H1 (cell line): ENCODE measurements at regions not wholly inside any gene's neighbourhood (a gene's known extent, or its start where the extent isn't known, plus 50 kb on each side); places are given as distances from the start of the nearest gene placed in this dataset.

ENCODE experiments used
- ASH2L ChIP-seq: fragments of 200-600, 300-600 bp; sonication (generic); IDR thresholded peaks from one replicate; pipeline ENCODE4 v1.7.1; 2017; ENCODE audit warnings: low read length
- BRCA1 ChIP-seq: IDR thresholded peaks from 2 replicates; pipeline ENCODE4 v1.6.1; 2012; ENCODE audit warnings: low read depth, low read length, improper control_type of control experiment
- KDM4A ChIP-seq: IDR thresholded peaks from one replicate; pipeline ENCODE4 v1.7.1; 2012; ENCODE audit warnings: low read depth, mild to moderate bottlenecking, moderate library complexity, low read length, inconsistent platforms; ENCODE audit not compliant: severe bottlenecking
- PHF8 ChIP-seq: fragments of 200-600 bp; sonication (generic); conservative IDR thresholded peaks from 2 replicates; pipeline ENCODE4 v1.7.1; 2012; ENCODE audit warnings: low read depth, mild to moderate bottlenecking, inconsistent platforms, low read length, moderate library complexity
- POLR2AphosphoS5 ChIP-seq: IDR thresholded peaks from 2 replicates; pipeline ENCODE4 v1.6.1; 2011; ENCODE audit warnings: low read depth, low read length
- RAD21 ChIP-seq, 2 experiments: IDR thresholded peaks in 1 of 2; conservative IDR thresholded peaks in 1 of 2; 2 replicates each; pipeline ENCODE4 v1.6.1; 2011; ENCODE audit warnings: low read depth in 2 of 2, low read length in 2 of 2, improper control_type of control experiment in 1 of 2, inconsistent platforms in 1 of 2, mild to moderate bottlenecking in 1 of 2, moderate library complexity in 1 of 2
- TAF7 ChIP-seq: optimal IDR thresholded peaks from 2 replicates; pipeline ENCODE3; 2011; ENCODE audit warnings: low read depth, mild to moderate bottlenecking, inconsistent platforms, low read length, moderate library complexity, borderline replicate concordance
- TF ChIP-seq, protein P1 (sequence below): fragments of 300-600 bp; sonication (generic); IDR thresholded peaks from 2 replicates; pipeline ENCODE4 v1.7.1; 2012; ENCODE audit warnings: low read length, moderate library complexity, mild to moderate bottlenecking, inconsistent platforms; ENCODE audit not compliant: insufficient replicate concordance
- TF ChIP-seq, protein P2 (sequence below): IDR thresholded peaks from 2 replicates; pipeline ENCODE4 v1.6.1; 2011; ENCODE audit warnings: low read depth, mild to moderate bottlenecking, low read length; ENCODE audit not compliant: insufficient read depth

DNA sequence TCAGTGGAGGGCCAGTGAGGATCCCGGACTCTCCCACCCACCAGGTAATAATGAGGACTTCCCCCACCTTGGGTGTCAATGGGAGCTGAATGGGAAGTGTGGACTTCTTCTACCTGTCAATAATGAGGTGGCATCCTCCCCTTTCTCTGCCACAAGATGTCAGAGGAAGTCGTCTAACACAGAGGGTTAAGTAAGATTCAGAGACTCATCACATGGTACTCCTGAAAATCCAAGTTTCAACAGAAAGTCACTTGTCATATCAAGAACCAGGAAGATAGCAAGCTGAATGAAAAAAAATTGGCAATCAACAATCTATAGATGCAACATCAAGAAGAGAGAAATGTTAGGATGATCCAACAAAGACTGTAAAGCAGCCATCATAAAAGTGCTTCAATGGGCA, 150.9 kb upstream of the SVIL start (continued):
- TF ChIP-seq, protein P1, sequence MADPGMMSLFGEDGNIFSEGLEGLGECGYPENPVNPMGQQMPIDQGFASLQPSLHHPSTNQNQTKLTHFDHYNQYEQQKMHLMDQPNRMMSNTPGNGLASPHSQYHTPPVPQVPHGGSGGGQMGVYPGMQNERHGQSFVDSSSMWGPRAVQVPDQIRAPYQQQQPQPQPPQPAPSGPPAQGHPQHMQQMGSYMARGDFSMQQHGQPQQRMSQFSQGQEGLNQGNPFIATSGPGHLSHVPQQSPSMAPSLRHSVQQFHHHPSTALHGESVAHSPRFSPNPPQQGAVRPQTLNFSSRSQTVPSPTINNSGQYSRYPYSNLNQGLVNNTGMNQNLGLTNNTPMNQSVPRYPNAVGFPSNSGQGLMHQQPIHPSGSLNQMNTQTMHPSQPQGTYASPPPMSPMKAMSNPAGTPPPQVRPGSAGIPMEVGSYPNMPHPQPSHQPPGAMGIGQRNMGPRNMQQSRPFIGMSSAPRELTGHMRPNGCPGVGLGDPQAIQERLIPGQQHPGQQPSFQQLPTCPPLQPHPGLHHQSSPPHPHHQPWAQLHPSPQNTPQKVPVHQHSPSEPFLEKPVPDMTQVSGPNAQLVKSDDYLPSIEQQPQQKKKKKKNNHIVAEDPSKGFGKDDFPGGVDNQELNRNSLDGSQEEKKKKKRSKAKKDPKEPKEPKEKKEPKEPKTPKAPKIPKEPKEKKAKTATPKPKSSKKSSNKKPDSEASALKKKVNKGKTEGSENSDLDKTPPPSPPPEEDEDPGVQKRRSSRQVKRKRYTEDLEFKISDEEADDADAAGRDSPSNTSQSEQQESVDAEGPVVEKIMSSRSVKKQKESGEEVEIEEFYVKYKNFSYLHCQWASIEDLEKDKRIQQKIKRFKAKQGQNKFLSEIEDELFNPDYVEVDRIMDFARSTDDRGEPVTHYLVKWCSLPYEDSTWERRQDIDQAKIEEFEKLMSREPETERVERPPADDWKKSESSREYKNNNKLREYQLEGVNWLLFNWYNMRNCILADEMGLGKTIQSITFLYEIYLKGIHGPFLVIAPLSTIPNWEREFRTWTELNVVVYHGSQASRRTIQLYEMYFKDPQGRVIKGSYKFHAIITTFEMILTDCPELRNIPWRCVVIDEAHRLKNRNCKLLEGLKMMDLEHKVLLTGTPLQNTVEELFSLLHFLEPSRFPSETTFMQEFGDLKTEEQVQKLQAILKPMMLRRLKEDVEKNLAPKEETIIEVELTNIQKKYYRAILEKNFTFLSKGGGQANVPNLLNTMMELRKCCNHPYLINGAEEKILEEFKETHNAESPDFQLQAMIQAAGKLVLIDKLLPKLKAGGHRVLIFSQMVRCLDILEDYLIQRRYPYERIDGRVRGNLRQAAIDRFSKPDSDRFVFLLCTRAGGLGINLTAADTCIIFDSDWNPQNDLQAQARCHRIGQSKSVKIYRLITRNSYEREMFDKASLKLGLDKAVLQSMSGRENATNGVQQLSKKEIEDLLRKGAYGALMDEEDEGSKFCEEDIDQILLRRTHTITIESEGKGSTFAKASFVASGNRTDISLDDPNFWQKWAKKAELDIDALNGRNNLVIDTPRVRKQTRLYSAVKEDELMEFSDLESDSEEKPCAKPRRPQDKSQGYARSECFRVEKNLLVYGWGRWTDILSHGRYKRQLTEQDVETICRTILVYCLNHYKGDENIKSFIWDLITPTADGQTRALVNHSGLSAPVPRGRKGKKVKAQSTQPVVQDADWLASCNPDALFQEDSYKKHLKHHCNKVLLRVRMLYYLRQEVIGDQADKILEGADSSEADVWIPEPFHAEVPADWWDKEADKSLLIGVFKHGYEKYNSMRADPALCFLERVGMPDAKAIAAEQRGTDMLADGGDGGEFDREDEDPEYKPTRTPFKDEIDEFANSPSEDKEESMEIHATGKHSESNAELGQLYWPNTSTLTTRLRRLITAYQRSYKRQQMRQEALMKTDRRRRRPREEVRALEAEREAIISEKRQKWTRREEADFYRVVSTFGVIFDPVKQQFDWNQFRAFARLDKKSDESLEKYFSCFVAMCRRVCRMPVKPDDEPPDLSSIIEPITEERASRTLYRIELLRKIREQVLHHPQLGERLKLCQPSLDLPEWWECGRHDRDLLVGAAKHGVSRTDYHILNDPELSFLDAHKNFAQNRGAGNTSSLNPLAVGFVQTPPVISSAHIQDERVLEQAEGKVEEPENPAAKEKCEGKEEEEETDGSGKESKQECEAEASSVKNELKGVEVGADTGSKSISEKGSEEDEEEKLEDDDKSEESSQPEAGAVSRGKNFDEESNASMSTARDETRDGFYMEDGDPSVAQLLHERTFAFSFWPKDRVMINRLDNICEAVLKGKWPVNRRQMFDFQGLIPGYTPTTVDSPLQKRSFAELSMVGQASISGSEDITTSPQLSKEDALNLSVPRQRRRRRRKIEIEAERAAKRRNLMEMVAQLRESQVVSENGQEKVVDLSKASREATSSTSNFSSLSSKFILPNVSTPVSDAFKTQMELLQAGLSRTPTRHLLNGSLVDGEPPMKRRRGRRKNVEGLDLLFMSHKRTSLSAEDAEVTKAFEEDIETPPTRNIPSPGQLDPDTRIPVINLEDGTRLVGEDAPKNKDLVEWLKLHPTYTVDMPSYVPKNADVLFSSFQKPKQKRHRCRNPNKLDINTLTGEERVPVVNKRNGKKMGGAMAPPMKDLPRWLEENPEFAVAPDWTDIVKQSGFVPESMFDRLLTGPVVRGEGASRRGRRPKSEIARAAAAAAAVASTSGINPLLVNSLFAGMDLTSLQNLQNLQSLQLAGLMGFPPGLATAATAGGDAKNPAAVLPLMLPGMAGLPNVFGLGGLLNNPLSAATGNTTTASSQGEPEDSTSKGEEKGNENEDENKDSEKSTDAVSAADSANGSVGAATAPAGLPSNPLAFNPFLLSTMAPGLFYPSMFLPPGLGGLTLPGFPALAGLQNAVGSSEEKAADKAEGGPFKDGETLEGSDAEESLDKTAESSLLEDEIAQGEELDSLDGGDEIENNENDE = no peak
- TF ChIP-seq PHF8 = no peak
- TF ChIP-seq, protein P2, sequence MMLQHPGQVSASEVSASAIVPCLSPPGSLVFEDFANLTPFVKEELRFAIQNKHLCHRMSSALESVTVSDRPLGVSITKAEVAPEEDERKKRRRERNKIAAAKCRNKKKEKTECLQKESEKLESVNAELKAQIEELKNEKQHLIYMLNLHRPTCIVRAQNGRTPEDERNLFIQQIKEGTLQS = no peak
- TF ChIP-seq KDM4A = no peak
- no peak for TF ChIP-seq POLR2AphosphoS5
- TF ChIP-seq ASH2L = no peak
- no peak for TF ChIP-seq BRCA1
- no peak for TF ChIP-seq TAF7
- TF ChIP-seq RAD21 (IDR thresholded peaks at IDR 0.05 in 1 of 2, conservative IDR thresholded peaks at IDR 0.05 in 1 of 2; ENCODE audit: low read depth in 2 of 2, low read length in 2 of 2) = no peak
